ENCODE measurements at regions not wholly inside any gene's neighbourhood (a gene's known extent, or its start where the extent isn't known, plus 50 kb on each side); places are given as distances from the start of the nearest gene placed in this dataset.

DNA sequence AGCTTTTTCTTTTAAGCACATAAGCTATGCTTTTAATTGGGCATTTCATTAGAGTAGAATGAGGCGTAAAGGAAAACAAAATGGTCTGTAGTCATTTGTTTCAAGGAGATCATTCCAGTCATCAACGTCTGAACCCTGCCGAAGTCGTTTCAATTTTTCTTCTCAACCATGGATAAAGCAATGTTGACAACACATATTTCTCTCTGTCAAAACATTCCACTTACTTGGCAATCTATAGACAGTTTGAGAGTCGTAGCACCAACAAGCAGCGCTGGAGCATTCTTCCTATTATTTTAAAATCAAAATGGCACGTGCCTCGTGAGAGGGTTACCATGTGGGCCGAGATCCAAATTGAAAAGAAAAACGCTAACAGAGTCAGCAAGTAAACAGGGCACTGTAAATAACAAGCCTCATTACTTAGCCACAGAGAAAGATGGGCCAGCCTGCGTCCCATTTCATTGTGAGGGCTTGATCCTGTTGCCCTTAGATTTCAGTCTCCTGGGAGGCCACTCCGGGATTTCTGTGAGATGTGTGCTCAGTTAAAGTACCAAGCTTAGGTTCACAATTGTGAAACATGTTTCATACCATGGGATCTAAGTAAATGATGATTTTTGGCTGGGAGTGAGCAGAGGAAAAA, 422.9 kb downstream of the DTWD2 start:
- no peak for TF ChIP-seq EZH2phosphoT487 (IDR thresholded peaks at IDR 0.05; ENCODE audit: borderline replicate concordance, low read depth, low read length)
- TF ChIP-seq, protein P1, sequence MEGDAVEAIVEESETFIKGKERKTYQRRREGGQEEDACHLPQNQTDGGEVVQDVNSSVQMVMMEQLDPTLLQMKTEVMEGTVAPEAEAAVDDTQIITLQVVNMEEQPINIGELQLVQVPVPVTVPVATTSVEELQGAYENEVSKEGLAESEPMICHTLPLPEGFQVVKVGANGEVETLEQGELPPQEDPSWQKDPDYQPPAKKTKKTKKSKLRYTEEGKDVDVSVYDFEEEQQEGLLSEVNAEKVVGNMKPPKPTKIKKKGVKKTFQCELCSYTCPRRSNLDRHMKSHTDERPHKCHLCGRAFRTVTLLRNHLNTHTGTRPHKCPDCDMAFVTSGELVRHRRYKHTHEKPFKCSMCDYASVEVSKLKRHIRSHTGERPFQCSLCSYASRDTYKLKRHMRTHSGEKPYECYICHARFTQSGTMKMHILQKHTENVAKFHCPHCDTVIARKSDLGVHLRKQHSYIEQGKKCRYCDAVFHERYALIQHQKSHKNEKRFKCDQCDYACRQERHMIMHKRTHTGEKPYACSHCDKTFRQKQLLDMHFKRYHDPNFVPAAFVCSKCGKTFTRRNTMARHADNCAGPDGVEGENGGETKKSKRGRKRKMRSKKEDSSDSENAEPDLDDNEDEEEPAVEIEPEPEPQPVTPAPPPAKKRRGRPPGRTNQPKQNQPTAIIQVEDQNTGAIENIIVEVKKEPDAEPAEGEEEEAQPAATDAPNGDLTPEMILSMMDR (conservative IDR thresholded peaks at IDR 0.05; ENCODE audit: low read length), result no peak
